ENCODE measurements at regions not wholly inside any gene's neighbourhood (a gene's known extent, or its start where the extent isn't known, plus 50 kb on each side); places are given as distances from the start of the nearest gene placed in this dataset.

GRCh38 chr7:45443263-45443662, 130.9 kb upstream of the ADCY1 start:
- TF ChIP-seq, protein P1, sequence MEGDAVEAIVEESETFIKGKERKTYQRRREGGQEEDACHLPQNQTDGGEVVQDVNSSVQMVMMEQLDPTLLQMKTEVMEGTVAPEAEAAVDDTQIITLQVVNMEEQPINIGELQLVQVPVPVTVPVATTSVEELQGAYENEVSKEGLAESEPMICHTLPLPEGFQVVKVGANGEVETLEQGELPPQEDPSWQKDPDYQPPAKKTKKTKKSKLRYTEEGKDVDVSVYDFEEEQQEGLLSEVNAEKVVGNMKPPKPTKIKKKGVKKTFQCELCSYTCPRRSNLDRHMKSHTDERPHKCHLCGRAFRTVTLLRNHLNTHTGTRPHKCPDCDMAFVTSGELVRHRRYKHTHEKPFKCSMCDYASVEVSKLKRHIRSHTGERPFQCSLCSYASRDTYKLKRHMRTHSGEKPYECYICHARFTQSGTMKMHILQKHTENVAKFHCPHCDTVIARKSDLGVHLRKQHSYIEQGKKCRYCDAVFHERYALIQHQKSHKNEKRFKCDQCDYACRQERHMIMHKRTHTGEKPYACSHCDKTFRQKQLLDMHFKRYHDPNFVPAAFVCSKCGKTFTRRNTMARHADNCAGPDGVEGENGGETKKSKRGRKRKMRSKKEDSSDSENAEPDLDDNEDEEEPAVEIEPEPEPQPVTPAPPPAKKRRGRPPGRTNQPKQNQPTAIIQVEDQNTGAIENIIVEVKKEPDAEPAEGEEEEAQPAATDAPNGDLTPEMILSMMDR (IDR thresholded peaks at IDR 0.05) = no peak
- no peak for TF ChIP-seq POLR2A (IDR thresholded peaks at IDR 0.05)
- intact Hi-C loops (cut with DNase I) = no loop called here
- no peak for DNase-seq
- Histone ChIP-seq H3K36me3 (no peaks in the 10 kb centered on the region), H3K9me3 (no peaks in the 10 kb centered on the region), H3K4me1 (no peaks in the 10 kb centered on the region), H3K27me3 (no peaks in the 10 kb centered on the region), H3K27ac (no peak overlapping the region), H3K4me3 (no peak overlapping the region)
- 67 to 75% methylated on average over 1 of the region's 1 CpG for WGBS, 2 donors

DNA sequence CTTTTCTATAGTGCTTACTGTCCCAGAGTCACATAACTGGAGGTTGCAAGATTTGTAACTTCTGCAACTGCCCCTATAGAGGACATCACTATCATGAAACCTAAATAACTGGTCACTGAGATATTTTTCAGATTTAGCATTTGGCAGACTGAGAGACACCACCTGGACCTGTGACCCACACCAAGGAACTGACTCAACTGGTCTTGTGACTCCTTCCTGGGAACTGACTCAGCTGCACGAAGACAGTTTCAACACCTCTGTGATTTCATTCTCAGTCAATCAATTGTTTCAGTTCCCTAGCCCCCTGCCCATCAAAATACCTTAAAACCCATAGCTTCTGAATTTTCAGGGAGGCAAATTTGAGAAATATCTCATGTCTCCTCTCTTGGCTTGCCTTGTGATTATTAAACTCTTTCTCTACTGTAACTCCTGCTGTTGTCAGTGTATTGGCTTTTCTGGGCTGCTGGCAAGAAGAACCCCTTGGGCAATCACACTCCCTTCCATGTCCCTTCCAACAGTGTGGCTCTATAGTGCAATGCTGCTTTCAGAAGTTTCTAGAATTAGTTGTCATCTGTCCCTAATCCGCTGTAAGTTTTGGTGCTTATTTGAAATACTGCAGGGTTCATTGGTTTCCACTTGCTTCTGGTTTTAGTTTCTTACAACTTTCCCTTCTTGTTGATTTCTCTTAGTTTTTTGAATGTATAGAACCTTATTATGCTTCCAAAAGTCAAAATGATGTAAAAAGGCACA, 127.8 kb upstream of the ADCY1 start:
- Histone ChIP-seq H3K27ac (no peak overlapping the region), H3K9me3 (no peaks in the 10 kb centered on the region), H3K4me1 (no peaks in the 10 kb centered on the region), H3K27me3 (no peaks in the 10 kb centered on the region), H3K4me3 (no peak overlapping the region), H3K36me3 (no peaks in the 10 kb centered on the region)
- TF ChIP-seq, protein P1 (IDR thresholded peaks at IDR 0.05) = no peak
- TF ChIP-seq POLR2A (IDR thresholded peaks at IDR 0.05) = no peak
- DNase-seq = no peak
- intact Hi-C loops (cut with DNase I) = no loop called here
- 65 to 74% methylated on average over 2 of the region's 2 CpGs for WGBS, 2 donors

DNA sequence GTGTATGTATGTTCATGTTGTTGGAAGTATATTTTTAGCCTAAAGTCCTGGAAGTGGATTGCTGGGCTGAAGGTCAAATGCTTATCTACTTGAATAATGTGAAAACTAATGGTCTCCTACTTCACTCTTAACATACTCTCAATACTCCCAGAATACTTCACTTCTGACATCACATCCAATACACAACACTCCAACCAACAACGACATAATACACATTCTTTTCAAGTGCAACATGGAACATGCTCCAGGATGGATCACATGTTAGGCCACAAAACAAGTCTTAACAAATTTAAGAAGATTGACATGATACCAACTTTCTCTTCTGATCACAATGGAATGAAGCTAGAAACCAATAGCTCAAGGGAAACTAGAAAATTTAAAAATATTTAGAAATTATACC, 126.9 kb upstream of the ADCY1 start:
- TF ChIP-seq, protein P1 (IDR thresholded peaks at IDR 0.05) = no peak
- TF ChIP-seq POLR2A (IDR thresholded peaks at IDR 0.05) = no peak
- WGBS, 2 donors = 31 to 37% methylated on average over 1 of the region's 1 CpG
- Histone ChIP-seq H3K27ac (no peak overlapping the region), H3K4me3 (no peak overlapping the region), H3K4me1 (no peaks in the 10 kb centered on the region), H3K9me3 (no peaks in the 10 kb centered on the region), H3K27me3 (no peaks in the 10 kb centered on the region), H3K36me3 (no peaks in the 10 kb centered on the region)
- no peak for DNase-seq
- intact Hi-C loops (cut with DNase I) = no loop called here

GRCh38 chr7:45450571-45451204, 123.5 kb upstream of the ADCY1 start:
- no peaks in the 10 kb centered on the region for H3K4me1 ChIP-seq

More at GRCh38 chr7:45450571-45451204, 123.5 kb upstream of the ADCY1 start:
- peaks cover 0 to 3% (median 0%) of the 10 kb centered on the region in 4 donors for H3K27me3 ChIP-seq
- no peak for DNase-seq
- H3K36me3 ChIP-seq = no peaks in the 10 kb centered on the region
- no peak overlapping the region for H3K4me3 ChIP-seq
- no peaks in the 10 kb centered on the region for H3K9me3 ChIP-seq
- intact Hi-C loops (cut with DNase I) = no loop called here
- TF ChIP-seq POLR2A (IDR thresholded peaks at IDR 0.05) = no peak
- TF ChIP-seq, protein P1 (IDR thresholded peaks at IDR 0.05) = no peak
- no peak overlapping the region for H3K27ac ChIP-seq
- WGBS, 2 donors = 82 to 98% methylated on average over 2 of the region's 2 CpGs

Measured in esophagus squamous epithelium (tissue), 5 donors.